ENCODE measurements at regions not wholly inside any gene's neighbourhood (a gene's known extent, or its start where the extent isn't known, plus 50 kb on each side); places are given as distances from the start of the nearest gene placed in this dataset.
A peak's percentile ranks its signal among the peaks of the same experiment; 100 is the strongest.

DNA sequence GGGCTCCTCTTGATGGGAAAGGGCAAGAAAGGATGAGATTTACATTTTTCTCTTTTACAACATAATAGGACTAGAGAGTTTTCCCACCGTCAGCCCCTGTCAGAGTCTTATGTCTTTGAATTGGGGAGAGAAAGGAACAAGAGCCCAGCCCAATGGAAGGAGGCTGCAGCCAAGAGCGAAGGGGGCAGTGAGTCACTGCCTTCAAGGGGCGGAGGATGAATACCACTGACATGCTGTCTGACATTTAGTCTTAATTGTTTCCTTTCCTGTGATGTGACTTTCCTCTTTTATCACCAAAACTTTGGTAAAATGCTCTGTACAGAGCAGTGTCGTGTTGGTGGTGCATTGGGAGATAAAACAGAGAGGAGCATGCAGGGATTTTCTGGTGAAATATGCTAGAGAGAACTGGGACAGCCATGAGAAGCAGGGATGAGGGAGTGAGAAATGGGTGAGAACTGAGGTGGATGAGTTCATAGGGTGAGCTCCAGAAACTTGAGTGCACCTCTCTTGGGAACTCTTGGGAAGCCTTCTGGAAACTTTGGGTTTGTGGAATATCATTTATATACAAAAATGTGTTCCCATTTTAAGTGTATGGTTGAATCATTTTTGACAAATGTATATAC lies 179.9 kb upstream of the FGGY start:
- H4K20me1 ChIP-seq (ENCODE audit: control insufficient read depth, extremely low read depth, insufficient read depth, low read length), result no peaks in the 10 kb centered on the region
- peak; percentile 92 for FAIRE-seq
- H3K4me1 ChIP-seq (ENCODE audit: control insufficient read depth, extremely low read depth, insufficient read depth, low read length), result peaks cover 24% of the 10 kb centered on the region
- H3K27ac ChIP-seq (ENCODE audit: control insufficient read depth, insufficient read depth, low read length), result no peak overlapping the region
- no peaks in the 10 kb centered on the region for H3K79me2 ChIP-seq (ENCODE audit: control insufficient read depth, insufficient read depth, low read length)
- H3K27me3 ChIP-seq (ENCODE audit: control insufficient read depth, extremely low read depth, insufficient read depth, low read length), result no peaks in the 10 kb centered on the region
- no peaks in the 10 kb centered on the region for H3K36me3 ChIP-seq (ENCODE audit: control insufficient read depth in 2 of 2, extremely low read depth in 1 of 2, insufficient read depth in 2 of 2, low read length in 2 of 2)
- dilution Hi-C loops (cut with MboI; ENCODE audit: extremely low pct_ligation_motif_present, low sequenced_read_pairs), result no loop called here
- no peak overlapping the region for H3K4me3 ChIP-seq (ENCODE audit: control insufficient read depth in 2 of 3, extremely low read depth in 1 of 3, insufficient read depth in 2 of 3, low read depth in 1 of 3, low read length in 3 of 3)
- H3K4me2 ChIP-seq (ENCODE audit: control insufficient read depth, extremely low read depth, insufficient read depth, low read depth, low read length), result peak overlapping the region; percentile 49
- TF ChIP-seq, protein P1, sequence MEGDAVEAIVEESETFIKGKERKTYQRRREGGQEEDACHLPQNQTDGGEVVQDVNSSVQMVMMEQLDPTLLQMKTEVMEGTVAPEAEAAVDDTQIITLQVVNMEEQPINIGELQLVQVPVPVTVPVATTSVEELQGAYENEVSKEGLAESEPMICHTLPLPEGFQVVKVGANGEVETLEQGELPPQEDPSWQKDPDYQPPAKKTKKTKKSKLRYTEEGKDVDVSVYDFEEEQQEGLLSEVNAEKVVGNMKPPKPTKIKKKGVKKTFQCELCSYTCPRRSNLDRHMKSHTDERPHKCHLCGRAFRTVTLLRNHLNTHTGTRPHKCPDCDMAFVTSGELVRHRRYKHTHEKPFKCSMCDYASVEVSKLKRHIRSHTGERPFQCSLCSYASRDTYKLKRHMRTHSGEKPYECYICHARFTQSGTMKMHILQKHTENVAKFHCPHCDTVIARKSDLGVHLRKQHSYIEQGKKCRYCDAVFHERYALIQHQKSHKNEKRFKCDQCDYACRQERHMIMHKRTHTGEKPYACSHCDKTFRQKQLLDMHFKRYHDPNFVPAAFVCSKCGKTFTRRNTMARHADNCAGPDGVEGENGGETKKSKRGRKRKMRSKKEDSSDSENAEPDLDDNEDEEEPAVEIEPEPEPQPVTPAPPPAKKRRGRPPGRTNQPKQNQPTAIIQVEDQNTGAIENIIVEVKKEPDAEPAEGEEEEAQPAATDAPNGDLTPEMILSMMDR (optimal IDR thresholded peaks at IDR 0.05 in 1 of 3, IDR thresholded peaks at IDR 0.05 in 1 of 3, conservative IDR thresholded peaks at IDR 0.05 in 1 of 3; ENCODE audit: extremely low read depth in 1 of 3, insufficient read depth in 2 of 3, low read length in 3 of 3), result no peak
- no peak for DNase-seq (ENCODE audit: low read depth, low spot score)
- H3K9me1 ChIP-seq (ENCODE audit: control insufficient read depth, extremely low read depth, insufficient read depth, low read length), result no peaks in the 10 kb centered on the region
- peak overlapping the region; percentile 76 for H2AFZ ChIP-seq (ENCODE audit: control insufficient read depth, low read length)
- no peaks in the 10 kb centered on the region for H3K9me3 ChIP-seq (ENCODE audit: control insufficient read depth, low read depth, low read length)
- H3K9ac ChIP-seq (ENCODE audit: control insufficient read depth, extremely low read depth, insufficient read depth, low read length), result no peak overlapping the region

DNA sequence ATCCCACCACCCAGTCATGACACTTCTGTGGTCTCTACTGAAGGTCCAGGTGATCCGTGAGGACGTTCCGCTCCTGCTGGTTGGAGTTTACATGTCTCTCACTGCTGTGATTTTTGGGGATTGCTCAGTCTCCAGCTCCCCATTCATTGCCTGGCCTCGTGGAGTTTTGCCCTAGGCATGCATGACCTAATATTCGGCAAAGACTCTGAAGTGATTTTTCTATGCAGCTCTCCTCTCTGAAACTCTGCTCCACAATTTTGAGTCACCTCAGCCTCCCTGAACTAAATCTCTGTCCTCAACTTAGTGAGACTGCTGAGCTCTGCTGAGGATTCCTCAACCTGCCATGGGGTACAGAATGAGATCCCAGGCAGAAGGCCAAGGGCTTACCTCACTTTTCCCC lies 174.4 kb upstream of the FGGY start:
- Histone ChIP-seq H3K27me3 (ENCODE audit: control insufficient read depth, extremely low read depth, insufficient read depth, low read length) (no peaks in the 10 kb centered on the region), H2AFZ (ENCODE audit: control insufficient read depth, low read length) (peak overlapping the region; percentile 29), H3K9ac (ENCODE audit: control insufficient read depth, extremely low read depth, insufficient read depth, low read length) (no peak overlapping the region), H3K27ac (ENCODE audit: control insufficient read depth, insufficient read depth, low read length) (peak overlapping the region; percentile 30), H3K9me1 (ENCODE audit: control insufficient read depth, extremely low read depth, insufficient read depth, low read length) (no peaks in the 10 kb centered on the region), H3K36me3 (ENCODE audit: control insufficient read depth in 2 of 2, extremely low read depth in 1 of 2, insufficient read depth in 2 of 2, low read length in 2 of 2) (no peaks in the 10 kb centered on the region), H3K4me3 (ENCODE audit: control insufficient read depth in 2 of 3, extremely low read depth in 1 of 3, insufficient read depth in 2 of 3, low read depth in 1 of 3, low read length in 3 of 3) (no peak overlapping the region), H3K9me3 (ENCODE audit: control insufficient read depth, low read depth, low read length) (no peaks in the 10 kb centered on the region), H3K4me1 (ENCODE audit: control insufficient read depth, extremely low read depth, insufficient read depth, low read length) (peaks cover 25% of the 10 kb centered on the region), H4K20me1 (ENCODE audit: control insufficient read depth, extremely low read depth, insufficient read depth, low read length) (no peaks in the 10 kb centered on the region), H3K4me2 (ENCODE audit: control insufficient read depth, extremely low read depth, insufficient read depth, low read depth, low read length) (peak overlapping the region; percentile 22), H3K79me2 (ENCODE audit: control insufficient read depth, insufficient read depth, low read length) (no peaks in the 10 kb centered on the region)
- dilution Hi-C loops (cut with MboI; ENCODE audit: extremely low pct_ligation_motif_present, low sequenced_read_pairs), result no loop called here
- TF ChIP-seq, protein P1 (optimal IDR thresholded peaks at IDR 0.05 in 1 of 3, IDR thresholded peaks at IDR 0.05 in 1 of 3, conservative IDR thresholded peaks at IDR 0.05 in 1 of 3; ENCODE audit: extremely low read depth in 1 of 3, insufficient read depth in 2 of 3, low read length in 3 of 3), result no peak
- TF ChIP-seq EZH2 (IDR thresholded peaks at IDR 0.05; ENCODE audit: low read length), result no peak
- FAIRE-seq, result no peak
- DNase-seq (ENCODE audit: low read depth, low spot score), result no peak
